Epithelial cell of prostate (primary cell): ENCODE measurements at regions not wholly inside any gene's neighbourhood (a gene's known extent, or its start where the extent isn't known, plus 50 kb on each side); places are given as distances from the start of the nearest gene placed in this dataset.
"Not testable (repeated sequence)": the region's sequence is repeated elsewhere in the genome, so short reads cannot be mapped to it uniquely, and the experiment has no call there.

ENCODE experiments used
- DNase-seq: peaks from one replicate; pipeline ENCODE4 v3.0.0-alpha.2; 2011; ENCODE audit warnings: low read depth, low spot score
- H3K27ac ChIP-seq: fragments of 450-650 bp; 2 replicates; pipeline ENCODE4 v1.5.1; 2017; ENCODE audit warnings: mild to moderate bottlenecking

DNA sequence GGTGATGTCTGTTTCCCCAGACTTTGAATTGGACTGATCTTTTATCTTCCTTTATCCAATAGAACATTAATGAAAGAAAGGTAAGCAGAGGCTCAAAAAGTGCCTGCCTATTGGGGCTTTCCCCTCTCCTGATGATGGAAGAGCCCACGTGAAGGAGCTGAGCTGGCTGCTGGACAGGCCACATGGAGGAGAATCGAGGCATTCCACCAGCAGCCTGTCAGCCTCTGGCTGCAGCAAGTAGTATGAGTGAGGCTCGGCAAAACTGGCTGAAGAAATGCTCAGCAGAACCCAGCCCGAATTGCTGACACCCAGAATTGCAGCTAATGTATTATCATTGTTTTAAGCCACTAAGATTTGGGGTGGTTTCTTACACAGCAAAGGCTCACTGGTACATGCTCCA, 66.5 kb upstream of the STC2 start:
- H3K27ac ChIP-seq, result no peak overlapping the region

DNA sequence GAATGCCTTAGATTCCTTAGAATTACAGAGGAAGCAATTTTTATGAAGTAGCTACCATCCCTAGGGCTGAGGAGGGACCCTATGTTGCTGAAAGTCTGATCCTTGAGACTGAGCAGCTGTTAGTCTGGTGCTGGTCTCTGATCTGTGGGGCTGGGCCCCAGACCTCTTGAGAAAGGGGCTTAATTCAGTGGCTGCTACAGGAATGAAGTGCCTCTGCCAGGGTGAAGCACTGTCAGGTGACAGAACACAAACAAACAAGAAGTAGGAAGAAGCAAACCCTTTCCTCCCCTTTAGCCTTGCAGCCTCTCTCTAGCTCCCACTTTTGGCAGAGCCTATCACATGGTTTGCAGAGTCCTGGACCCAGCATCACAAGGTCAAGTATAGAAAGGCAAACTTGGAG, 64.0 kb upstream of the STC2 start:
- H3K27ac ChIP-seq, result no peak overlapping the region
- DNase-seq, result no peak

More for the DNA sequence above, 66.5 kb upstream of the STC2 start:
- no peak for DNase-seq

DNA sequence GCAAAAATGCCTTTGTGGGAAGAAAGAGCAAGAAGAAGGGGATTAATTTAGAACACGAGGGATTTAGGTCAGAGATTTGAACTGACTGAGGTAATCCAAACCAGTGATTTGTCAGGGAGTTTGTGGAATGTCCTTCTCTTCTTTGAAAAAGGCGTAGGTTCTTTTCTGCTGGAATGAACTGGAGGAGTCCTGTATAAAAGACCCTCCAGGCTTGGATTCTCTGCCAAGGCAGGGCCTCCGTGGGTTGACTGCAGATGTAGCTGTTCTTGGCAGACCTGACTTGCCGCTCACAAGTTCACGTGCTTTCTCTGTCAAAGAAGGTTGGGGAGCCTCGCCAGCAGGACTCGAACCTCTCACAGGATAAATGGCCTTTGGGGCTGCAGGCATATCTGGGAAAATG, 62.8 kb upstream of the STC2 start:
- no peak overlapping the region for H3K27ac ChIP-seq
- no peak for DNase-seq

DNA sequence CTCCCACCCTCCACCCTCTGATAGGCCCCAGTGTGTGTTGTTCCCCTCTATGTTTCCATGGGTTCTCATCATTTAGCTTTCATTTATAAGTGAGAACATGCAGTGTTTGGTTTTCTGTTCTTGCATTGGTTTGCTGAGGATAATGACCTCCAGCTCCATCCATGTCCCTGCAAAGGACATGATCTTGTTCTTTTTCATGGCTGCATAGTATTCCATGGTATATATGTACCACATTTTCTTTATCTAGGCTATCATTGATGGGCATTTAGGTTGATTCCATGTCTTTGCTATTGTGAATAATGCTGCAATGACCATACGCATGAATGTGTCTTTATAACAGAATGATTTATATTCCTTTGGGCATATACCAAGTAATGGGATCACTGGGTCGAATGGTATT, 59.1 kb upstream of the STC2 start:
- not testable (repeated sequence) for H3K27ac ChIP-seq, DNase-seq

DNA sequence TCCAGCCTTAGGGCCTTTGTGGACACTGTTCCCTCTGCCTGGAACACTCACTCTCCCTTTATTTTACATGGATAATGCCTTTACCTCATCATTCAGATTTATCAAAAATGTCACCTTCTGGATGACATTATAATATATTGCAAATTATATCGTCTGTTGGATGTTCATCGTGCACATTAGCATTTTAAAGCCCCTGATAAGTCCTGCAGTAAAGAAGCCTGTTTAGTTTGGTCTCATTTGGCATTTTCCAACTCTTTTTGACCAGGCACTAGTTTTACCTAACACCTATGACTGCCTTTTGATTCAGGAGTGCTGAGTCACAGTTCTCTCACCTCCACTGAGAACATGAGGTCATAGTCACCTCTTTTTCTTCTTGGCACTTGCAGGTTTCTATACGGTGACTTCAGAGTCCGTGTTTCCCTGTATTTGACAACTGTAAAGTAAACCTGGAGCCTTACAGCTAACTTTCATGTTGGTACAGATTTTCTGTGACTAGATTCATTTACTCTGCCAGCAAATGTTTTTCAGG, 57.7 kb upstream of the STC2 start:
- DNase-seq, result peak; percentile 56
- H3K27ac ChIP-seq, result no peak overlapping the region

DNA sequence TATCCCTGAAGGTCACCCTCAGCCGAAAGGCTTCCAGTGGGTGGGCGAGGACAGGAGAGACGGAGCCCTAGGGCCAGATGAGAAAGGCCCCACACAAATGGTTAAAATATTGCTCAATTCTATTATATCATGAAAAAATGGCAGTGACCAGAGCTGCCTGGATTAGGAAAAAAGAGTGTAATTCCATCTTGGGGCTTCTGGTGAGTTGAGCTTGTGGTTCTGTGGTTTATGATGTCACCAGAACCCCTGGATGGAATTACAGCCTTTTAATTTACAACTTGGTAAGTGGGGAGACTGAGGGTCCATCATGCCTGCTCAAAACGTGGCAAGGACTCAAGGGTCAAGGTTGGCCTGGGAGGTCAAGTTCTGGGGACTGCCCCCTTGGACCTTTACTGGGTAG, 55.5 kb upstream of the STC2 start:
- no peak overlapping the region for H3K27ac ChIP-seq
- no peak for DNase-seq

DNA sequence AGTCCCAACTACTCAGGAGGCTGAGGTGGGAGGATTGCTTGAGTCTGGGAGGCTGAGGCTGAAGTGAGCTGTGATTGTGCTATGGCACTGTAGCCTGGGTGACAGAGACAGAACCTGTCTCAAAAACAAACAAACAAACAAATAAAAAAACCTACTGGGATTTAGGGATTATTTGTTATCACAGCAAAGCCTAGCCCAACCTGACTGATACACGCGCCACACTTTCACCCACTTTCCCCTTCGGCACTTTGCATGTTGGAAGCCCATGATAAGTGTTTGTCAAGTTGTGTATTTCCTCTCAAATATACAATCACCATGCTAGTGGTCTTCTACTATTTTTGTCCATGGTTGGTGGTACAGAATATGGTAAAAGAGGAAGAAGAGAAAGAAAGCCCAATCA, 50.5 kb upstream of the STC2 start:
- no peak overlapping the region for H3K27ac ChIP-seq
- no peak for DNase-seq
